Uterus (tissue), 2 donors: ENCODE measurements at regions not wholly inside any gene's neighbourhood (a gene's known extent, or its start where the extent isn't known, plus 50 kb on each side); places are given as distances from the start of the nearest gene placed in this dataset.

Source experiments
- CTCF ChIP-seq, 4 experiments: fragments of 200-600 bp in 2 of 4; fragments of 450-650 bp in 2 of 4; sonication (generic) in 2 of 4; IDR thresholded peaks; one replicate each; pipeline ENCODE4 v1.5.1; 2016 to 2019; ENCODE audit warnings: antibody characterized with exemption in 4 of 4, mild to moderate bottlenecking in 2 of 4, moderate library complexity in 1 of 4
- POLR2A ChIP-seq, 2 donors: fragments of 450-650 bp; IDR thresholded peaks; one replicate each; pipeline ENCODE4 v1.6.1; 2016; ENCODE audit warnings: antibody characterized with exemption in 2 of 2, mild to moderate bottlenecking in 1 of 2, moderate library complexity in 1 of 2

GRCh38 chr10:17537281-17537680 is 79.9 kb downstream of the HACD1 start:
- TF ChIP-seq CTCF (IDR thresholded peaks at IDR 0.05) (no peak), POLR2A (IDR thresholded peaks at IDR 0.05) (no peak)
